Activated naive CD4-positive, alpha-beta T cell treated with anti-CD3 and anti-CD28 coated beads, Interleukin-2, amount 50 U/mL, for 24 hours (primary cell): ENCODE measurements at regions not wholly inside any gene's neighbourhood (a gene's known extent, or its start where the extent isn't known, plus 50 kb on each side); places are given as distances from the start of the nearest gene placed in this dataset.
"Not testable (repeated sequence)": the region's sequence is repeated elsewhere in the genome, so short reads cannot be mapped to it uniquely, and the experiment has no call there.

Source experiments
- H3K27ac Mint-ChIP-seq: one replicate; pipeline ENCODE4 v1.8.0; 2021; ENCODE audit warnings: mild to moderate bottlenecking, mixed read lengths
- H3K27me3 Mint-ChIP-seq: one replicate; pipeline ENCODE4 v1.8.0; 2021; ENCODE audit warnings: mixed read lengths
- H3K36me3 Mint-ChIP-seq: one replicate; pipeline ENCODE4 v1.8.0; 2021; ENCODE audit warnings: mixed read lengths
- H3K4me1 Mint-ChIP-seq: one replicate; pipeline ENCODE4 v1.8.0; 2021; ENCODE audit warnings: mixed read lengths
- H3K4me3 Mint-ChIP-seq: one replicate; pipeline ENCODE4 v1.8.0; 2021; ENCODE audit warnings: mild to moderate bottlenecking, mixed read lengths
- H3K9me3 Mint-ChIP-seq: one replicate; pipeline ENCODE4 v1.8.0; 2021; ENCODE audit warnings: mixed read lengths

- Mint-ChIP-seq H3K27me3 (no peaks in the 10 kb centered on the region), H3K36me3 (no peaks in the 10 kb centered on the region), H3K27ac (no peak overlapping the region), H3K4me3 (no peak overlapping the region), H3K9me3 (no peaks in the 10 kb centered on the region), H3K4me1 (no peaks in the 10 kb centered on the region)
These were observed 667.3 kb upstream of the CRIM1 start for GRCh38 chr2:35688309-35688708.

- H3K36me3 Mint-ChIP-seq = no peaks in the 10 kb centered on the region
- H3K9me3 Mint-ChIP-seq = no peaks in the 10 kb centered on the region
These were observed 703.8 kb upstream of the CRIM1 start for GRCh38 chr2:35651688-35652323.

GRCh38 chr2:35614640-35615039, 740.9 kb upstream of the CRIM1 start:
- Mint-ChIP-seq H3K4me1 (no peaks in the 10 kb centered on the region), H3K36me3 (no peaks in the 10 kb centered on the region), H3K4me3 (no peak overlapping the region), H3K27me3 (no peaks in the 10 kb centered on the region), H3K9me3 (no peaks in the 10 kb centered on the region), H3K27ac (no peak overlapping the region)

More at GRCh38 chr2:35651688-35652323, 703.8 kb upstream of the CRIM1 start:
- H3K4me1 Mint-ChIP-seq = no peaks in the 10 kb centered on the region
- no peak overlapping the region for H3K27ac Mint-ChIP-seq
- H3K27me3 Mint-ChIP-seq = no peaks in the 10 kb centered on the region
- no peak overlapping the region for H3K4me3 Mint-ChIP-seq

DNA sequence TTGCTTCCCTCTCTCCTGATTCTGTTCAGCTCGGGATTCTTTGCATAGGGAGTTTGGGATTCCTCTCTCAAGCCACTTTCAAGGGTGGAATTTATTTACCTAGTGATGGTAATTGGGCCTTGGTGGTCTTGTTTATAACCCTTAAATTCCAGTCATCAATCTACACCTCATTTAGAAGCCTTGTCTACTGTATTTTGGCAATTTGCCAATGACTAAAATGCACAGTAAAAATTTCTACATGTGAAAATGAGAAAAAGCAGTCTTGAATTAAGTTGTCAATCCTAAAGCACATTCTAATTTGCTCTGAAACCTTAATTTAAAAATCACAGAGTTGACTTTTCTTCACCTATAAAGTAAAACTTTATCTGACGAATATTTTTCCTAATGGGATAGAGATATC, 749.2 kb upstream of the CRIM1 start:
- H3K27ac Mint-ChIP-seq = no peak overlapping the region
- no peaks in the 10 kb centered on the region for H3K27me3 Mint-ChIP-seq
- no peaks in the 10 kb centered on the region for H3K9me3 Mint-ChIP-seq
- H3K4me3 Mint-ChIP-seq = no peak overlapping the region
- no peaks in the 10 kb centered on the region for H3K4me1 Mint-ChIP-seq
- H3K36me3 Mint-ChIP-seq = no peaks in the 10 kb centered on the region

DNA sequence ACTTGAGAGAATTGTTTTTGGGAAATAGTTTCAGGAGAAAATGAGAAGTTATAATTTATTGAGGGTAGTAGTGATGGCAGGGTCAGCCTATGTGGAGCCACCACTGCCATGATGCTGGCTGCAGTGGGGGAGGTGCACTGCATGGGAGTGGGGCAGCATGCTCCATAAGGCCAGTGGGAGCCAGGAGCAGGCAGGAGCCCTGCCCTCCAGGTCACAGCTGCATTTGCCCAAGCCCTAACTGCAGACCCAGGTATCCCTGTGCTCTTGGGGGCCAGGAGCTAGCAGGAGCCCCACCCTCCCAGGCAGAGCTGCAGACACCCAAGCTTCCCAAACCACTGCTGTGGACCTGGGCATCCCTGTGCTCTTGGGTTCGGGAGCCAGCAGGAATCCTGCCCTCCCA, 757.3 kb upstream of the CRIM1 start:
- Mint-ChIP-seq H3K27me3 (no peaks in the 10 kb centered on the region), H3K4me1 (no peaks in the 10 kb centered on the region), H3K4me3 (no peak overlapping the region), H3K36me3 (no peaks in the 10 kb centered on the region), H3K9me3 (peaks cover 13% of the 10 kb centered on the region), H3K27ac (no peak overlapping the region)

- H3K36me3 Mint-ChIP-seq = peaks cover 2% of the 10 kb centered on the region
These were observed 763.7 kb upstream of the CRIM1 start for GRCh38 chr2:35591886-35592285.

DNA sequence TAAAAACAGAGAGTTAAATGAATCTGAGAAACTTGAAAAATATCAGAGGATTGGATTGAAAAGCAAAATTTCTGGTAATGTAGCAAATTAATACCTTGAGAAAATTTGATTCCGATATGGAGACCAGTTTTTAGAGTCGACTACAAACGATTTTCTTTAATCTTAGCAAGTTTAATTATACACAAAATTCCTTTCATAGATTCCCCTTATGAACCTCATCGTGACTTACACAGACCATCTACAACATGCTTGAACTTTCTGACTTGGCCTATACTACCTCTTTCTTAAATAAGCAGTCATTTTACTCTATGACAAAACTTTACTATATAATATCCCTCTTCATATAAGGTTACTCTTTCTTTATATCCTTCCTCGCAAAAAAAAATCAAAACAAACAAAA, 769.6 kb upstream of the CRIM1 start:
- Mint-ChIP-seq H3K27me3 (no peaks in the 10 kb centered on the region), H3K4me1 (no peaks in the 10 kb centered on the region), H3K36me3 (peaks cover 2% of the 10 kb centered on the region), H3K4me3 (no peak overlapping the region), H3K9me3 (peaks cover 13% of the 10 kb centered on the region), H3K27ac (no peak overlapping the region)

More at GRCh38 chr2:35591886-35592285, 763.7 kb upstream of the CRIM1 start:
- H3K4me3 Mint-ChIP-seq = no peak overlapping the region
- no peaks in the 10 kb centered on the region for H3K4me1 Mint-ChIP-seq
- no peaks in the 10 kb centered on the region for H3K27me3 Mint-ChIP-seq
- peaks cover 4% of the 10 kb centered on the region for H3K9me3 Mint-ChIP-seq
- H3K27ac Mint-ChIP-seq = no peak overlapping the region

GRCh38 chr2:35582637-35583036, 772.9 kb upstream of the CRIM1 start:
- H3K27me3 Mint-ChIP-seq = no peaks in the 10 kb centered on the region
- H3K27ac Mint-ChIP-seq = no peak overlapping the region
- peaks cover 15% of the 10 kb centered on the region for H3K9me3 Mint-ChIP-seq
- no peak overlapping the region for H3K4me3 Mint-ChIP-seq
- H3K4me1 Mint-ChIP-seq = no peaks in the 10 kb centered on the region
- no peaks in the 10 kb centered on the region for H3K36me3 Mint-ChIP-seq

GRCh38 chr2:35580956-35581355, 774.6 kb upstream of the CRIM1 start:
- Mint-ChIP-seq H3K27ac (no peak overlapping the region), H3K27me3 (no peaks in the 10 kb centered on the region), H3K4me3 (no peak overlapping the region), H3K9me3 (peaks cover 8% of the 10 kb centered on the region), H3K36me3 (no peaks in the 10 kb centered on the region), H3K4me1 (no peaks in the 10 kb centered on the region)

- not testable (repeated sequence) for H3K36me3 Mint-ChIP-seq, H3K27ac Mint-ChIP-seq, H3K4me1 Mint-ChIP-seq, H3K4me3 Mint-ChIP-seq, H3K27me3 Mint-ChIP-seq, H3K9me3 Mint-ChIP-seq
These were observed 787.0 kb upstream of the CRIM1 start for GRCh38 chr2:35568574-35568973.

GRCh38 chr2:35562488-35562887, 793.1 kb upstream of the CRIM1 start:
- Mint-ChIP-seq H3K9me3 (no peaks in the 10 kb centered on the region), H3K4me1 (no peaks in the 10 kb centered on the region), H3K27me3 (no peaks in the 10 kb centered on the region), H3K4me3 (no peak overlapping the region), H3K27ac (no peak overlapping the region), H3K36me3 (no peaks in the 10 kb centered on the region)

DNA sequence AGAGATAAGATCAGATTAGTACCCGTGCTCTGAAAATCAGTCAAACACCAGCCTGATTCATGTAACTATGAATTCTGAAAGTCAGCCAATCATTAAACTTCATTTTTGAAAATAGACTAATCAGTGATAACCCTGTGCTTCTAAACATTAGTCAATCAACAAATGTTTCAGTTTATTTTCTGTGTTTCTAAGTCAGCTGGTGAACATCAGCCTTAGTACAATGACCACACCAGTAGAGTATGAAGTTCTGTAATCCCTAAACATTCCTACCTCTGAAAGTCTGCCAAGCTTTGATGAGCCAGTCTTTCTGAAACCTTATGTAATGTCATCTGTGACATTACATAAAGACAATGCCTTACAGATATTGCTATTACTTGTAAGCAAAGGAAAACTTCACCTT, 807.4 kb upstream of the CRIM1 start:
- H3K9me3 Mint-ChIP-seq = no peaks in the 10 kb centered on the region
- H3K4me3 Mint-ChIP-seq = no peak overlapping the region
- H3K4me1 Mint-ChIP-seq = no peaks in the 10 kb centered on the region
- no peak overlapping the region for H3K27ac Mint-ChIP-seq
- H3K36me3 Mint-ChIP-seq = no peaks in the 10 kb centered on the region
- no peaks in the 10 kb centered on the region for H3K27me3 Mint-ChIP-seq

- Mint-ChIP-seq H3K4me1 (no peaks in the 10 kb centered on the region), H3K27me3 (no peaks in the 10 kb centered on the region), H3K4me3 (no peak overlapping the region), H3K36me3 (no peaks in the 10 kb centered on the region), H3K9me3 (no peaks in the 10 kb centered on the region), H3K27ac (no peak overlapping the region)
These were observed 810.3 kb upstream of the CRIM1 start for GRCh38 chr2:35545301-35545700.

DNA sequence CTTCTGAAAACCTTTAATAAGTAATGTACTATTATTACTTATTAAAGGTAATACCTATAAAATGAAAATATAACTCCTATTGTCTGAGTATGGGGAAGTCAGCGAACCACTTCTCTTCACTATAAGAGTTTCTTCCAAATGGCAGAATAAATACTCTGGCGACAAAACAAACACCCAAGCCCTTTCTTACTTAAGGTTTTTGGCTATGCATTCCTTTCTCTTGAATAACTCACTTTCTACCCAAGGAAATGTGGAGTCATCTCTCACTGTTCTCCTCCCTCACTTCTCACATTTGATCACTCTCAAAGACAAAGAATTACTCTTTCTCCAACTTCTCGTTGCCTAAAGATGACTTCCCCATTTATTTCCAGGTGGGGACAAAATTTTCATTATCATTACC, 816.8 kb upstream of the CRIM1 start:
- H3K4me3 Mint-ChIP-seq = no peak overlapping the region
- H3K4me1 Mint-ChIP-seq = no peaks in the 10 kb centered on the region
- H3K27ac Mint-ChIP-seq = no peak overlapping the region
- H3K9me3 Mint-ChIP-seq = no peaks in the 10 kb centered on the region
- H3K27me3 Mint-ChIP-seq = no peaks in the 10 kb centered on the region
- no peaks in the 10 kb centered on the region for H3K36me3 Mint-ChIP-seq

- no peaks in the 10 kb centered on the region for H3K36me3 Mint-ChIP-seq
- no peak overlapping the region for H3K4me3 Mint-ChIP-seq
- no peaks in the 10 kb centered on the region for H3K27me3 Mint-ChIP-seq
- H3K27ac Mint-ChIP-seq = no peak overlapping the region
- no peaks in the 10 kb centered on the region for H3K4me1 Mint-ChIP-seq
- peaks cover 12% of the 10 kb centered on the region for H3K9me3 Mint-ChIP-seq
These were observed 824.9 kb upstream of the CRIM1 start for GRCh38 chr2:35530615-35531135.

DNA sequence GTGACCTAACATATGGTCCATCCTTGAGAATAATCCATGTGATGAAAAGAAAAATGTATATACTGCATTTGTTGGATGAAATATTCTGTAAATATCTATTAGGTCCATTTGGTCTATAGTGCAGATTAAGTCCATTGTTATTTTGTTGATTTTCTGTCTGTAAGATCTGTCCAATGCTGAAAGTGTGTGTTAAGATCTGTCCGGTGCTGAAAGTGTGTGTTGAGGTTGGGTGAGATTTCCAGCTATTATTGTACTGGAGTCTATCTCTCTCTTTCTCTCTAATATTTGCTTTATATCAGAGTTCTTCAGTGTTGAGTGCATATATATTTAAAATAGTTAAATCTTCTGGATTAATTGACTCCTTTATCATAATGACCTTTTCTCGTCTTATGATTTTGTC, 828.8 kb upstream of the CRIM1 start:
- no peak overlapping the region for H3K27ac Mint-ChIP-seq
- H3K4me3 Mint-ChIP-seq = no peak overlapping the region

DNA sequence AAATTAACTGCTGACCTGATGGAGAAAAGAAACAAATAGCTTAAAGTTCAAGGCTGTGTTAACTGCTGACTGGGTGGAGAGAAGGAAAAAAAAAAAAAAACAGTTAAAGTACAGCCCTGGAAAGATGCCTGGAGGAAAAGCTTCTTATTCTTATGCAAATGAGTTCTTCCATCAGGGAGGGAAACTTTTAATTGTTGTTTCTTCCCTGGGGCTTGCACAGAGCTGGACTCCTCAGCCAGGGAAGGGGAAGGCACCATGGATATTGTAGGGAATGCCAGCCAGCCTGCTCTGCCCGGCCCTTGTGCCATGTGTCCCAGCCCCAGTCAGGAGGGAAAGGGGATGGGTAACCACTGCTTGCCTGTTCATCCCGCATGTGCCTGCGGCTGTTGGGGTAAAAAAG, 833.1 kb upstream of the CRIM1 start:
- Mint-ChIP-seq H3K27me3 (no peaks in the 10 kb centered on the region), H3K36me3 (no peaks in the 10 kb centered on the region)

More for the DNA sequence above, 828.8 kb upstream of the CRIM1 start:
- Mint-ChIP-seq H3K4me1 (no peaks in the 10 kb centered on the region), H3K27me3 (no peaks in the 10 kb centered on the region), H3K36me3 (no peaks in the 10 kb centered on the region), H3K9me3 (peaks cover 22% of the 10 kb centered on the region)

More for the DNA sequence above, 833.1 kb upstream of the CRIM1 start:
- Mint-ChIP-seq H3K27ac (no peak overlapping the region), H3K4me1 (no peaks in the 10 kb centered on the region), H3K9me3 (peaks cover 16% of the 10 kb centered on the region), H3K4me3 (no peak overlapping the region)
